UCSD-AML1 (cell line): ENCODE measurements at regions not wholly inside any gene's neighbourhood (a gene's known extent, or its start where the extent isn't known, plus 50 kb on each side); places are given as distances from the start of the nearest gene placed in this dataset.

Experiments
- DNase-seq: peaks from one replicate; lab custom pipeline; 2025; ENCODE audit not compliant: unreplicated experiment; lab: John Stamatoyannopoulos, UW

GRCh38 chr11:27860811-27861210 lies 160.6 kb upstream of the BDNF start:
- DNase-seq: no peak

DNA sequence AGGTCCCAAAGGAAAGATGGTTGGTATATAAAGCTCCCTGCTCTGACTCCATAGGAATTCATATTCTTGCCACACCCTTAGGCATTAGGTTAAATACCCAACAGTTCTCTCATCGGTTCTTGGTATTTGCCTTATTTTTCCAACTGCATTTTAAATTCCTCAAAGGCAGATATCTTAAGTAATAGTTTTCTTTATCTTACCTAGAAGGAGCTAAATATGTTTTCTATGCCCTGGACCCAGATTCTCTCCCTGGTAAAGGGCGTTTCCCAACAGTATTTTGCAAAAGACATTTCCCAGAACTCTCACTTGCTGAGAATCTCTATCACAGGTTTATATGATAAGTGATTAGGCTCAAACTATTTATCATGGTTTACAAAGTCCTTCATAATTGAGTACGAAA lies 158.6 kb upstream of the BDNF start:
- DNase-seq: no peak

- no peak for DNase-seq
These were observed 157.3 kb upstream of the BDNF start for GRCh38 chr11:27857588-27857987.

DNA sequence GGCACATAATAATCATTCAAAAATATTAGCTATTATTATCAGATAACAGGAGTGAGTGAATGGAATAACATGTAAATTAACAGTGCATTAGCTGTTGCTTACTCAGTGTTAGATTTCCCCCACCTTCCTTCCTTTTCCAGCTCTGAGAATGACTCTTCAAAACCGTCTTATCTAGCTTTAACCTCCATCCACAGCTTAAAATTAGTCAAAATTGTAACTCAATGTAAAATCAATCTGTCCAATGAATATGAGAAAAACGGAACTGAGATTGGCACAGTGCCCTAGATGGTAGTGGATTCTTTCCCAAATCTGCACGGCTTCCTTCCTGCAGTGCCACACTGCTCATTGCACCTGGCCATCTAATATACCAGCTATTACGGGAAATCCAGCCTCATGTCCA lies 156.8 kb upstream of the BDNF start:
- no peak for DNase-seq

DNA sequence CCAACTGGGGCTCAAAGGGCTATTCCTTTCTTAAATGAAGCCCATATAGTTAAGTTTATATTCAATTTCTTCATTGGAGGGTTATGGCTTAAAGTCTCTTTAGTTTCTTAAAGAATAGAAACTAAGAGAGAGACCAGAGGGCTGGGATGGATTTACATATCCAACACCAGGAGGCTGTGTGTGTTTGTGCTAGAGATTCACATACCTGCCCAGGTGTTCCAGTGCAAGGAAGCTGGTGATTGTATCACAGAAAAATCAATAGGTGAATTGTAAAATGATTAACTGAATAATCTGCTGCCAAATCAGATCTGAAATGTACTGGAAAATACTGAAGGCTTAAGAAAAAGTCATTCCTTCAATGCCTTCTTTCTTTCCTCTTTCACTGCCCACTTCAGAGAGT lies 148.2 kb upstream of the BDNF start:
- DNase-seq: no peak

DNA sequence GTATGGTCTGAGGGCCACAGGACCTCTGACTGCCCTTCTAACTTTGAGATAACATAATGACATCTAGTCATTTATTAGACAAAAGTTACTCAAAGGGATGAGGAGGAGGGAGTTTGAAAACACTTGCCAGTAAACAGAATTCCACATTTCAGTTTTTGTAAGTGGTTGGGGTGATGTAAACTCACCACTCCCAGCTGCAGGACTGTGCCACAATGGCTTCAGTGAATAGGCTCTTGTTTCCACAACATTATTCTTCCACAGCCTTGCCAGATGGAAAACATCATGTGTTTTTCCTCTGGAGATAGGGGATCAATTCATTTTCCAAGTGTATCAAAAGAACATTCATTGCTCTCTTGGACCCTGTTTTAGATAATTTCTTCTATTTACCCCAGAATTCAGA lies 147.2 kb upstream of the BDNF start:
- DNase-seq: no peak

DNA sequence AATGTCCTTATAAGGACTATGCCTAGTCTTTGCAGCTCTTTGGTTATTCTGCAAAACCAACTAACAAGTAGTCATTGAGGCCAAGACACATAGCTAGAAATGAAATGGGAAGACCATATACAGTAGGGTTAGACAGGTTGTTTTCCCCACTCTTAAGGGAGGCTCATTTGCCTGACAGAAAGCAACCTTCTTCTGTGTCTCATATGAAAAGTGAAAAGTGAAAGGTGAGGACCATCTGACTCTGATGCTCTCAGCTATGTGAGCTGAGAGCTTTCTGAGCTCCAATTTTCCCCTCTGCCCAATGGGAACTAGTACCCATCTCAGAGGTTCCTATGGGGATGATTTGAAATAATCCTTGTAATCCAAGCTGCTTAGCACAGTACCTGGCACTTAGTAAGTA lies 142.0 kb upstream of the BDNF start:
- DNase-seq: no peak

- no peak for DNase-seq
These were observed 140.8 kb upstream of the BDNF start for GRCh38 chr11:27841023-27841422.

DNA sequence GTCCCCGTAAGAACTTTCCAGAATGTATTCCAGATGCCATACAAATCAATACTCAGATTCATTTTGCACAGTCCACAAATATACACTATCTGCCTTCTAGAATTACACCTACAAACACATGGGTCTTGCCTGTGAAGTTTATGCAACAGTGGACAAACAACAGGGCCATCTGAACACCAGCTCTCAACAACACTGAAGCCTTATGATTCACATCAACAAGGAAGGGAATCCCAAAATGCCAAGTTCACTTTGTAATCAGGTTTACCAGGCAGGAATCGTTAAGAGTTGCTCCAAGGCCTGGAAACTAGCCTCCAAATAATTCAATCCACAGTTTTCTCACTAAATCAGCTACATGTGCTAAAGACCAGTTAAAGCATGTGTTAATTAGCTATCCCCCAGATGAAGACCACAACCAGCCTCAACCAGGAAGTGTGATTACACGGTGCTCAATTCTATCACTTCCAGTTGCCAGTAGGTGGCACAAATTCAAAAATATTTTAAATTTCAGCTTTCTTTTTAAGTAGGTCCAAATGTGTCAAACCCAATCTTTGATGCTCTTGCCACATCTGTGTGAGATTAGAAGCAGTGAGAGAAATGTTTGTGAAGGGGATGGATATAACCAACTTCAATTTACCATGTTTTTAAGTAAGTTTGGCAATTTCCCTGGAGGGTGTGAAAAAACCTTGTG lies 139.1 kb upstream of the BDNF start:
- DNase-seq: no peak

DNA sequence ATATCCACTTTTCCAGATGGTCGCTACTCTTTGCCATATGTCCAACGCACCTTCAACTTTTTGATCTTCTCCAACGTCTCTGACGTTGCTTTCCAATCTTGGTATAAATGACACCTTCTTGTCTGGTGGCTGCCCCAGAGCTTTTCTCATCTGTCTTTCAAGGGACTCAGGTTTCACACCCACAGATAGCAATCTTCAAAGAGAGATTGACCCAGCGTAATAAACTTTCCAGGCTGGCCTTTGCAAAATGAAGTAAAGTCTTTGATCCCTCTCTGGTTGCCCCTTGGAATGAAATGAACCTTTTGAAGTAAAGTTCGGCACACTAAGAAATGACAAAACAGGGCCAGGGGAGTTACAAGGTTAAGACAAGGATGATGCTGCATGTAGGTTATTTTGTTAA lies 138.4 kb upstream of the BDNF start:
- no peak for DNase-seq

DNA sequence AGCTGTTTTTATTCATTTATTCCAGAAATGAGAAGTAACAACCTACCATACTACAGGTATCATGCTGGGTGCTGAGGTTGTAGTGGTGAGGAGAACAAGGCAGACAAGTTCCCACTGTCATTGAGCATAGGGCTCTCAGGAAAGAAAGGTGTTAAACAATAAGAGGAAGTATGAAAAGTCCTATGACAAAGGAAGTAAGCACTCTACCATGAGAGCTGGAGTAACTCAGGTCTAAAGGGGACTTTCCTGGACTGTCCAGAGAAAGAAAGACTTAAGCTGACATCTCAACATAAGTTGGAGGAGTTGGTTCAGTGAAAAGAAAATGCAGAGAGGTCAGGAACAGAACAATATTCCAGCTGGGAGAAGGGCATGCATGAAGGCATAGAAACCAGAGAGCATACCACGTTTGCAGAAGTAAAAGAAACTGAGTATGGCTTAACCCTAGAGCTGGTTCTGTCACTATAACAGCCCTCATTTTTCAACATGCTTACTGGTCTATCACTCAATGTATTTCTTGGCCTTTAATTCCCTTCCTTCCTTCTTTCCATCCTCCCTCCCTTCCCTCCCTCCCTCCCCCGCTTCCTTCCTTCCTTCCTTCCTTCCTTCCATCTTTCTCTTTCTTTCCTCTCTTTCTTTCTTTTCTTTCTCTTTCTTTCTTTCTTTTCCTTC lies 137.8 kb upstream of the BDNF start:
- no peak for DNase-seq

DNA sequence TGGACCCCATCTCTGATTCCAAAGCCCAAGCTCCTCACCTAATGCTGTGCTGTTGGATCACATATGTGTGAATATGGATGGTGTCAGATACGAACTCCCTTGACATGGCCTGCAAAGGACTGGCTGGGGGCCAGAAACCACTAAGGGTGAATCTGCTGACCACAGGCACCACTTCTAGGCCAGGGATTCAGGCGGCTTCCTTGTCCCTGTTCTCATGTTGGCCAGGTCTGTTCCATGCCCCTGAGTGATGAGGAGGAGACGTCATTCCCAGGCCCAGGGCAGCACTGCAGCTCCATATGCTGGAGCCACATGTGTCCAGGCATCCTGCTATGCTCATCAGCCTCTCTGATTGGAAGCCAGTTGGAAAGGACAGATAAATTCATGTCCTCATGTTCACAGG lies 130.0 kb upstream of the BDNF start:
- DNase-seq: no peak

GRCh38 chr11:27820249-27820648 lies 120.0 kb upstream of the BDNF start:
- no peak for DNase-seq

GRCh38 chr11:27816197-27816596 lies 115.9 kb upstream of the BDNF start:
- no peak for DNase-seq

DNA sequence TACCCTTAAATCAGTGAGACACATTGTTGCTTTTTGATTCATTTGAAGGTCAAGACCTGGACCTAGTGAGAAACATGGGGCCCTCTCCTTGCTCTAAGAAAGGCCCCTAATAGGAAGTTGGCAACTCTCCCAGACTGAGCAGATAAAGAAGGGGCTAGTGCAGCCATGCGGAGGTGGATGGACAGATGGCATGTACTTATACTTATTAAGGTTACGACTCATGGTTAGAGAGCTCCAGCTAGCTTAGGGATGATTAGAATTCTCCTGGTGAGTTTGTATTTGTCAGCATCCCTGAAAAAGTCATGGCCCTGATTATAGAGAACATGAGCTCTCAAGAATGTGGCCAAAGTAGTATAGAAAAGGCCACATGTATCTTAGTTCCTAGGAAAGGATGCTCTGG lies 112.1 kb upstream of the BDNF start:
- no peak for DNase-seq

GRCh38 chr11:27807596-27807995 lies 107.3 kb upstream of the BDNF start:
- DNase-seq: no peak

GRCh38 chr11:27806122-27806521 lies 105.9 kb upstream of the BDNF start:
- no peak for DNase-seq

- DNase-seq: no peak
These were observed 96.0 kb upstream of the BDNF start for GRCh38 chr11:27795955-27796861.

DNA sequence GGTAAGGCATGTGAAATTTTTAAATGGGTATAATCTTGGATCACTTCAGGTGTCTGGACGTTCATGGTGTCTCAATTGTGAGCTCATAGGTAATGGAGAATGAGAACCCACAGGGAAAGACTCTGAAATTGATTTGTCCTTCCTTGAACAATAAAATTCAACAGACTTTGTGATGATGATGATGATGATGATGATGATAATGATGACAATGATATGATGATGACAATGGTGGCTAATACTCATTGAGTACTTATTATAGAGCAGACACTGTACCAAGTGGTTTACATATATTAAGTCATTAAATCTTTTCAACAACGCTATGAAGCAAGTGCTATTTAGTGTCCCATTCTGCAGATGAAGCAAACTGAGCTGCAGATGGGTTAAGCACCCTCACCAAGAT lies 86.6 kb upstream of the BDNF start:
- no peak for DNase-seq

GRCh38 chr11:27786331-27786730 lies 86.1 kb upstream of the BDNF start:
- DNase-seq: no peak

DNA sequence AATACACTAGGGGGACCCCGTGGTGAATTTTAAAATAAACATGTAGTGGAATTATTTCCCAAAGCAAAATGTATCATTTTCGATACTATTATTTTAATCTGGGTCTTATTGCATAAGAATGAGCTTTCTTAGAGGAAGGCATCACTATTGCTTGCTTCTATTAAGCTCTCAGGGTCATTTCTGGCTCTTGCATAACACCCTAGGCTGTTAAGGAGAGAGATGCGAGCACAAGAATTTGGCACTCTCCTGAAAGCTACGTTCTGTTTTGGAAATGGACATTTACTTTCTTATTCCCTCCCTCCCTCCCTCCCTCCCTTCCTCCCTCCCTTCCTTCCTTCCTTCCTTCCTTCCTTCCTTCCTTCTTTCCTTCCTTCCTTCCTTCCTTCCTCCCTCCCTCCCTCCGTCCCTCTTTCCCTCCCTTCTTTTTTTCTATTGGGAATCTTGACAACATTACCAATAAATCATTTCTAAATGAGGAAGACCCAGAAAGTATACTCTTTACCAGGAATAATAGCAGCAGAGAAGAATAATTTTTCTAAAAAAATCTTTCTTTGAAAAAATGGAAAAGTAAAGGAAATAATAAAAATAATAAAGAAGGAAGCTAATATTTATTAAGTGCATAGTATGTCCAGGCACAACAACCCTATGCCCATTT lies 83.6 kb upstream of the BDNF start:
- DNase-seq: no peak

- DNase-seq: no peak
These were observed 76.8 kb upstream of the BDNF start for GRCh38 chr11:27777033-27777432.
